Chondrocyte (in vitro differentiated cells): ENCODE measurements at regions not wholly inside any gene's neighbourhood (a gene's known extent, or its start where the extent isn't known, plus 50 kb on each side); places are given as distances from the start of the nearest gene placed in this dataset.

Experiments
- DNase-seq: peaks from one replicate; pipeline ENCODE4 v3.0.0; 2021; ENCODE audit warnings: mixed read lengths, low spot score
- H3K27ac Mint-ChIP-seq: one replicate; pipeline ENCODE4 v1.8.0; 2021; ENCODE audit warnings: mild to moderate bottlenecking, moderate library complexity, mixed read lengths; ENCODE audit not compliant: unreplicated experiment
- H3K27me3 Mint-ChIP-seq: 2 replicates; pipeline ENCODE4 v1.8.0; 2021; ENCODE audit warnings: low read depth, mixed read lengths
- H3K36me3 Mint-ChIP-seq: 2 replicates; pipeline ENCODE4 v1.8.0; 2021; ENCODE audit warnings: low read depth, mixed read lengths
- H3K4me1 Mint-ChIP-seq: 2 replicates; pipeline ENCODE4 v1.8.0; 2021; ENCODE audit warnings: low read depth, mild to moderate bottlenecking, mixed read lengths
- H3K4me3 Mint-ChIP-seq: one replicate; pipeline ENCODE4 v1.8.0; 2021; ENCODE audit warnings: mild to moderate bottlenecking, moderate library complexity, mixed read lengths; ENCODE audit not compliant: unreplicated experiment
- H3K9me3 Mint-ChIP-seq: 2 replicates; pipeline ENCODE4 v1.8.0; 2021; ENCODE audit warnings: low read depth, mixed read lengths
- TF ChIP-seq, protein P1 (sequence below): fragments of 200-600 bp; sonication (generic); IDR thresholded peaks from 2 replicates; pipeline ENCODE4 v1.5.0; 2021; ENCODE audit warnings: antibody characterized with exemption, mild to moderate bottlenecking, moderate library complexity

DNA sequence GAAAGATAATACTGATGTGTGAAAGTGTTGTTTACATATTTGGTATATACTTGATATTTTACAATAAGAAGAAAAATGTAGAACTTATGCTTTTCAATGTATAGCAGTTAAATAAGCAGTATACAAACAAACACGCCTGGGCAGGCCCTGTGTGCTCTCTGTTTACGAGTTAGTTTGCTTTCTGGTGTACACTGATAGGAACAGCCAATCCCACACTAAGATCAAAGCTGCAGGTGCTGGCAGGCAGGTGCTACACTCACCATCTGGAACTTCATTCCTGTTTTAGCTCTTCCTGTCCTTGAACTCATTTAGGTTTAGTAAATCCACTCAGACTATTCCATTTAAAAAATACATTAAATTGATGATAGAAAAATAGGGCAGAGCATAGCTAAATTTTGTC lies 614.7 kb upstream of the ST8SIA4 start:
- TF ChIP-seq, protein P1, sequence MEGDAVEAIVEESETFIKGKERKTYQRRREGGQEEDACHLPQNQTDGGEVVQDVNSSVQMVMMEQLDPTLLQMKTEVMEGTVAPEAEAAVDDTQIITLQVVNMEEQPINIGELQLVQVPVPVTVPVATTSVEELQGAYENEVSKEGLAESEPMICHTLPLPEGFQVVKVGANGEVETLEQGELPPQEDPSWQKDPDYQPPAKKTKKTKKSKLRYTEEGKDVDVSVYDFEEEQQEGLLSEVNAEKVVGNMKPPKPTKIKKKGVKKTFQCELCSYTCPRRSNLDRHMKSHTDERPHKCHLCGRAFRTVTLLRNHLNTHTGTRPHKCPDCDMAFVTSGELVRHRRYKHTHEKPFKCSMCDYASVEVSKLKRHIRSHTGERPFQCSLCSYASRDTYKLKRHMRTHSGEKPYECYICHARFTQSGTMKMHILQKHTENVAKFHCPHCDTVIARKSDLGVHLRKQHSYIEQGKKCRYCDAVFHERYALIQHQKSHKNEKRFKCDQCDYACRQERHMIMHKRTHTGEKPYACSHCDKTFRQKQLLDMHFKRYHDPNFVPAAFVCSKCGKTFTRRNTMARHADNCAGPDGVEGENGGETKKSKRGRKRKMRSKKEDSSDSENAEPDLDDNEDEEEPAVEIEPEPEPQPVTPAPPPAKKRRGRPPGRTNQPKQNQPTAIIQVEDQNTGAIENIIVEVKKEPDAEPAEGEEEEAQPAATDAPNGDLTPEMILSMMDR, result no peak
- Mint-ChIP-seq H3K27me3 (no peaks in the 10 kb centered on the region), H3K27ac (no peak overlapping the region), H3K4me1 (no peaks in the 10 kb centered on the region), H3K9me3 (peaks cover 32% of the 10 kb centered on the region), H3K4me3 (no peak overlapping the region), H3K36me3 (no peaks in the 10 kb centered on the region)
- DNase-seq, result no peak

GRCh38 chr5:101515721-101516120 lies 612.6 kb upstream of the ST8SIA4 start:
- Mint-ChIP-seq H3K4me3 (no peak overlapping the region), H3K36me3 (no peaks in the 10 kb centered on the region), H3K9me3 (peaks cover 29% of the 10 kb centered on the region), H3K27me3 (no peaks in the 10 kb centered on the region), H3K27ac (no peak overlapping the region), H3K4me1 (no peaks in the 10 kb centered on the region)
- TF ChIP-seq, protein P1, result no peak
- DNase-seq, result no peak

- TF ChIP-seq, protein P1, result no peak
- H3K4me1 Mint-ChIP-seq, result no peaks in the 10 kb centered on the region
- no peak overlapping the region for H3K27ac Mint-ChIP-seq
- H3K36me3 Mint-ChIP-seq, result no peaks in the 10 kb centered on the region
- H3K4me3 Mint-ChIP-seq, result no peak overlapping the region
- peaks cover 33% of the 10 kb centered on the region for H3K9me3 Mint-ChIP-seq
- DNase-seq, result no peak
- H3K27me3 Mint-ChIP-seq, result no peaks in the 10 kb centered on the region
Measured at GRCh38 chr5:101505891-101506570, 602.9 kb upstream of the ST8SIA4 start.

GRCh38 chr5:101482931-101483330 lies 579.8 kb upstream of the ST8SIA4 start:
- H3K4me1 Mint-ChIP-seq, result no peaks in the 10 kb centered on the region
- H3K4me3 Mint-ChIP-seq, result no peak overlapping the region
- TF ChIP-seq, protein P1, result no peak
- no peak overlapping the region for H3K27ac Mint-ChIP-seq
- H3K9me3 Mint-ChIP-seq, result no peaks in the 10 kb centered on the region
- H3K27me3 Mint-ChIP-seq, result no peaks in the 10 kb centered on the region
- H3K36me3 Mint-ChIP-seq, result no peaks in the 10 kb centered on the region
- DNase-seq, result no peak

- TF ChIP-seq, protein P1, result no peak
- Mint-ChIP-seq H3K4me1 (no peaks in the 10 kb centered on the region), H3K27ac (no peak overlapping the region), H3K27me3 (peaks cover 6% of the 10 kb centered on the region), H3K4me3 (no peak overlapping the region), H3K9me3 (no peaks in the 10 kb centered on the region), H3K36me3 (no peaks in the 10 kb centered on the region)
- no peak for DNase-seq
Measured at GRCh38 chr5:101473483-101473882, 570.4 kb upstream of the ST8SIA4 start.
